BE2C (cell line): ENCODE measurements at regions not wholly inside any gene's neighbourhood (a gene's known extent, or its start where the extent isn't known, plus 50 kb on each side); places are given as distances from the start of the nearest gene placed in this dataset.

Experiments
- DNase-seq: peaks from one replicate; pipeline ENCODE4 v3.0.0-alpha.2; 2020
- H3K27me3 ChIP-seq: fragments of 250-450 bp; sonication (Bioruptor Pico); 2 replicates; pipeline ENCODE4 v1.5.1; 2020; ENCODE audit warnings: mild to moderate bottlenecking
- H3K36me3 ChIP-seq: fragments of 250-450 bp; sonication (Bioruptor Pico); 2 replicates; pipeline ENCODE4 v1.5.1; 2020; ENCODE audit warnings: mild to moderate bottlenecking
- H3K4me1 ChIP-seq: fragments of 250-450 bp; sonication (Bioruptor Pico); 2 replicates; pipeline ENCODE4 v1.5.1; 2020
- H3K4me3 ChIP-seq: 2 replicates; pipeline ENCODE4 v1.5.1; 2011; ENCODE audit warnings: low read depth, low read length
- H3K9me3 ChIP-seq: fragments of 250-450 bp; sonication (Bioruptor Pico); 2 replicates; pipeline ENCODE4 v1.5.1; 2020
- CTCF ChIP-seq: IDR thresholded peaks from 2 replicates; pipeline ENCODE4 v1.5.1; 2012; ENCODE audit warnings: mild to moderate bottlenecking, low read depth, low read length

- no peak for TF ChIP-seq CTCF
- H3K36me3 ChIP-seq, result no peaks in the 10 kb centered on the region
Observed at GRCh38 chr5:117263231-117263630, 688.6 kb upstream of the SEMA6A start.

GRCh38 chr5:117262572-117263131 is 688.0 kb upstream of the SEMA6A start:
- no peak overlapping the region for H3K4me3 ChIP-seq
- no peaks in the 10 kb centered on the region for H3K36me3 ChIP-seq
- TF ChIP-seq CTCF, result no peak
- H3K27me3 ChIP-seq, result no peaks in the 10 kb centered on the region
- H3K4me1 ChIP-seq, result no peaks in the 10 kb centered on the region
- no peak for DNase-seq
- no peaks in the 10 kb centered on the region; the same call in 1 of the 2 replicates for H3K9me3 ChIP-seq

More at GRCh38 chr5:117263231-117263630, 688.6 kb upstream of the SEMA6A start:
- no peaks in the 10 kb centered on the region; the same call in 1 of the 2 replicates for H3K9me3 ChIP-seq
- H3K4me3 ChIP-seq, result no peak overlapping the region
- DNase-seq, result no peak
- no peaks in the 10 kb centered on the region for H3K4me1 ChIP-seq
- no peaks in the 10 kb centered on the region for H3K27me3 ChIP-seq

GRCh38 chr5:117261948-117262571 is 687.4 kb upstream of the SEMA6A start:
- Histone ChIP-seq H3K36me3 (no peaks in the 10 kb centered on the region), H3K27me3 (no peaks in the 10 kb centered on the region), H3K4me1 (no peaks in the 10 kb centered on the region), H3K9me3 (no peaks in the 10 kb centered on the region; the same call in 1 of the 2 replicates), H3K4me3 (no peak overlapping the region)
- no peak for TF ChIP-seq CTCF
- DNase-seq, result no peak

GRCh38 chr5:117255211-117256027 is 680.8 kb upstream of the SEMA6A start:
- no peaks in the 10 kb centered on the region for H3K27me3 ChIP-seq
- DNase-seq, result no peak
- H3K4me3 ChIP-seq, result no peak overlapping the region
- no peak for TF ChIP-seq CTCF
- no peaks in the 10 kb centered on the region for H3K36me3 ChIP-seq
- H3K9me3 ChIP-seq, result no peaks in the 10 kb centered on the region
- H3K4me1 ChIP-seq, result no peaks in the 10 kb centered on the region

GRCh38 chr5:117252566-117252965 is 677.9 kb upstream of the SEMA6A start:
- DNase-seq, result no peak
- H3K4me1 ChIP-seq, result no peaks in the 10 kb centered on the region
- H3K9me3 ChIP-seq, result no peaks in the 10 kb centered on the region; the same call in 1 of the 2 replicates
- no peaks in the 10 kb centered on the region for H3K27me3 ChIP-seq
- H3K4me3 ChIP-seq, result no peak overlapping the region
- TF ChIP-seq CTCF, result no peak
- H3K36me3 ChIP-seq, result no peaks in the 10 kb centered on the region
